Testis (tissue), 2 donors: ENCODE measurements at regions not wholly inside any gene's neighbourhood (a gene's known extent, or its start where the extent isn't known, plus 50 kb on each side); places are given as distances from the start of the nearest gene placed in this dataset.

ENCODE experiments used
- DNase-seq: peaks from one replicate; pipeline ENCODE4 v3.0.0-alpha.2; 2019
- H3K27ac ChIP-seq, 2 donors: fragments of 200-600 bp; sonication (generic); one replicate each; pipeline ENCODE4 v1.5.1; 2019
- H3K27me3 ChIP-seq: fragments of 200-600 bp; sonication (generic); one replicate; pipeline ENCODE4 v1.5.1; 2019
- H3K36me3 ChIP-seq: fragments of 200-600 bp; sonication (generic); one replicate; pipeline ENCODE4 v1.5.1; 2017; ENCODE audit warnings: low read depth; ENCODE audit errors: missing control alignments
- H3K4me1 ChIP-seq: fragments of 200-600 bp; sonication (generic); one replicate; pipeline ENCODE4 v1.5.1; 2019
- H3K4me3 ChIP-seq, 2 donors: fragments of 200-600 bp; sonication (generic); one replicate each; pipeline ENCODE4 v1.5.1; 2017 to 2019
- H3K9me3 ChIP-seq: fragments of 200-600 bp; sonication (generic); one replicate; pipeline ENCODE4 v1.5.1; 2017
- CTCF ChIP-seq, 3 experiments: fragments of 450-650 bp in 2 of 3; fragments of 200-600 bp in 1 of 3; sonication (generic) in 1 of 3; IDR thresholded peaks; one replicate each; pipeline ENCODE4 v1.5.1; 2016 to 2019; ENCODE audit warnings: antibody characterized with exemption in 3 of 3, mild to moderate bottlenecking in 2 of 3, moderate library complexity in 1 of 3
- POLR2A ChIP-seq: fragments of 450-650 bp; IDR thresholded peaks from one replicate; pipeline ENCODE4 v1.6.1; 2017; ENCODE audit warnings: antibody characterized with exemption, mild to moderate bottlenecking, moderate library complexity
- WGBS, 2 donors: methylation state at CpG; one replicate each; pipeline ENCODE4 v1.1.5; 2018; 5-methylcytosine and 5-hydroxymethylcytosine counted together
- intact Hi-C: fragments of 100-400 bp; cut with DNase I; formaldehyde crosslinking; loops from one replicate; pipeline ENCODE4 v1.15.1; 2023; ENCODE audit warnings: low total_unique reads

GRCh38 chr6:56793938-56794337 is 151.2 kb upstream of the DST start:
- WGBS, 2 donors = 93 to 94% methylated on average over 2 of the region's 2 CpGs
- Histone ChIP-seq H3K27ac (no peak overlapping the region), H3K9me3 (no peaks in the 10 kb centered on the region), H3K27me3 (no peaks in the 10 kb centered on the region), H3K36me3 (no peaks in the 10 kb centered on the region), H3K4me1 (no peaks in the 10 kb centered on the region), H3K4me3 (no peak overlapping the region)
- intact Hi-C loops = no loop called here
- no peak for DNase-seq
- no peak for TF ChIP-seq POLR2A
- TF ChIP-seq CTCF (IDR thresholded peaks at IDR 0.05) = no peak

DNA sequence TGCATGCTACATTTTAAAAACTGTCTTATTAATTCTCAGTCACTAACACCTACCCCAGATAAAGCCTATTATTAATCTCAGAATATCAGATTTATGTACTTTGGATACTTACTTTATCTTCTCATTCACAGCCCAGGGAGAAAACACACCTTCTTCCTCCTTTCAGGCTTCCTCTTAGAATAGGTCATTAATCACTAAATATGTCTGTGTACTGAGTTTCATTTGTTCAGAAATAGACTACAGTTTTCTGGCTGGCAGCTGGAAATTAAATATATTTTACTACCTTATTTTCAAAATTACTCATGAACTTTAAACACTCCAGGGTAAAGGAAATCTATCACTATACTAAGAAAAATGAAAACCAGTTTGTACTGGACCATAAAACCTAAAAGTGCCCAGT is 147.7 kb upstream of the DST start:
- TF ChIP-seq POLR2A = no peak
- TF ChIP-seq CTCF (IDR thresholded peaks at IDR 0.05) = no peak
- intact Hi-C loops = no loop called here
- no peaks in the 10 kb centered on the region for H3K36me3 ChIP-seq
- no peaks in the 10 kb centered on the region for H3K4me1 ChIP-seq
- no peak overlapping the region for H3K4me3 ChIP-seq
- DNase-seq = no peak
- H3K9me3 ChIP-seq = no peaks in the 10 kb centered on the region
- no peak overlapping the region for H3K27ac ChIP-seq
- no peaks in the 10 kb centered on the region for H3K27me3 ChIP-seq

GRCh38 chr6:56789879-56790278 is 147.2 kb upstream of the DST start:
- no peaks in the 10 kb centered on the region for H3K27me3 ChIP-seq
- no peaks in the 10 kb centered on the region for H3K9me3 ChIP-seq
- no peak for TF ChIP-seq POLR2A
- no peaks in the 10 kb centered on the region for H3K4me1 ChIP-seq
- DNase-seq = no peak
- H3K36me3 ChIP-seq = no peaks in the 10 kb centered on the region
- 70 to 72% methylated on average over 2 of the region's 2 CpGs for WGBS, 2 donors
- no peak overlapping the region for H3K27ac ChIP-seq
- intact Hi-C loops = no loop called here
- H3K4me3 ChIP-seq = no peak overlapping the region

GRCh38 chr6:56789342-56789741 is 146.7 kb upstream of the DST start:
- no peak overlapping the region for H3K4me3 ChIP-seq
- no peaks in the 10 kb centered on the region for H3K36me3 ChIP-seq
- H3K9me3 ChIP-seq = no peaks in the 10 kb centered on the region
- WGBS, 2 donors = 91 to 94% methylated on average over 1 of the region's 1 CpG
- TF ChIP-seq POLR2A (no peak), CTCF (IDR thresholded peaks at IDR 0.05) (no peak)
- DNase-seq = no peak
- no peaks in the 10 kb centered on the region for H3K27me3 ChIP-seq
- no peaks in the 10 kb centered on the region for H3K4me1 ChIP-seq
- no peak overlapping the region for H3K27ac ChIP-seq
- intact Hi-C loops = no loop called here

GRCh38 chr6:56787209-56787608 is 144.5 kb upstream of the DST start:
- no peaks in the 10 kb centered on the region for H3K9me3 ChIP-seq
- H3K27ac ChIP-seq = no peak overlapping the region
- no peaks in the 10 kb centered on the region for H3K4me1 ChIP-seq
- TF ChIP-seq POLR2A (no peak), CTCF (IDR thresholded peaks at IDR 0.05) (no peak)
- 75 to 91% methylated on average over 1 of the region's 1 CpG for WGBS, 2 donors
- DNase-seq = no peak
- intact Hi-C loops = no loop called here
- no peak overlapping the region for H3K4me3 ChIP-seq
- no peaks in the 10 kb centered on the region for H3K36me3 ChIP-seq
- no peaks in the 10 kb centered on the region for H3K27me3 ChIP-seq
